ENCODE measurements at regions not wholly inside any gene's neighbourhood (a gene's known extent, or its start where the extent isn't known, plus 50 kb on each side); places are given as distances from the start of the nearest gene placed in this dataset.

DNA sequence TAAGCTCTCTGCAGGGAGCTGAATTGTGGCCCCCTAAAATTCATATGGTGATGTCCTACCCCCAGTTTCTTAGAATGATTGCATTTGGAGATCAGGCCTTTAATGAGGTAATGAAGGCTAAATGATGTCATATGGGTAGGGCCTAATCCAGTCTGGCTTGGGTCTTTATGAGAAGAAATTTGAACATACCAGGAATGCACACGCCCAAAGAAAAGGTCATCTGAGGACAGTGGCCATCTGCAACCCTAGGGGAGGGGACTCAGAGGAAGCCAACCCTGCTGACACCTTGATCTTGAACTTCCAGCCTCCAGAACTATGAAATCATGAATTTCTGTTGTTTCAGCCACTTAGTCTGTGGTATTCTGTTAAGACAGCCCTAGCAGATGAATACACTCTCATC lies 426.7 kb downstream of the EPHA4 start:
- DNase-seq: no peak

DNA sequence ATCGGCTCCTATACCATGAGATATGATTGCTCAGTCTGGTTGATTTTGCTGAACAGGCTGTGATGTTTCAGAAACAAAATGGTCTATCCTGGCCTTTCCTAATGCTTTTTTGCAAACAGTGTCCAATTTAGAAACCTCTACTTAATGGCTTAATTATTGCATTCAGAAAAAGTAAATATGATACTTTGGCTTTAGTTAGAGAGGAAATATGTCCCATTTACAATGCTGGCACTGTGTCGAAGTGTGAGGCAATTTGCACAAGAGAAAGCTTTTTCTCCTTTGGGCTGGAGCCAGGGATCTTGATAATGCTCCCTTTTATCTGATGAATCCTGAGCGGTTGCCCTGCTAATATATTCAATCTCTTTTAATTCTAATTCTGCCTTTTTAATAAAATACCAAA lies 418.9 kb downstream of the EPHA4 start:
- DNase-seq: no peak

DNA sequence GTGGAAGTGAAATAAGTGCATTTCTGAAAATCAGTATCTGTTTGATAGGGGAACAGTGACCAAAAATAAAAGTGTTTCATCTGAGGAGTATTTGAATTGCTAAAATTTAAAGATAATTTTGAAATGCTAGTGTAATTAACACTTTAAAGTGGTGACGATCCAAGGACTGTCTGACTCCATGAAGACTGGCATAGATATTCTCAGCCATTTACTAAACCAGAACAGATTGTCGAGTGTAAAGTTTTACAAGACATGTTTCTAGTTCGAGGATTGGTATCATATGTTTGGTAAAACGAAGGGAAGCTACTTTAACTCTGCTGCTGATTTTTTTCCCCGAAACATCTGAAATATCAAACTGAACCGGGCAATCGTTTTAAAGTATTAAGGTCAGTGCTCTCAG lies 417.9 kb downstream of the EPHA4 start:
- DNase-seq: no peak

DNA sequence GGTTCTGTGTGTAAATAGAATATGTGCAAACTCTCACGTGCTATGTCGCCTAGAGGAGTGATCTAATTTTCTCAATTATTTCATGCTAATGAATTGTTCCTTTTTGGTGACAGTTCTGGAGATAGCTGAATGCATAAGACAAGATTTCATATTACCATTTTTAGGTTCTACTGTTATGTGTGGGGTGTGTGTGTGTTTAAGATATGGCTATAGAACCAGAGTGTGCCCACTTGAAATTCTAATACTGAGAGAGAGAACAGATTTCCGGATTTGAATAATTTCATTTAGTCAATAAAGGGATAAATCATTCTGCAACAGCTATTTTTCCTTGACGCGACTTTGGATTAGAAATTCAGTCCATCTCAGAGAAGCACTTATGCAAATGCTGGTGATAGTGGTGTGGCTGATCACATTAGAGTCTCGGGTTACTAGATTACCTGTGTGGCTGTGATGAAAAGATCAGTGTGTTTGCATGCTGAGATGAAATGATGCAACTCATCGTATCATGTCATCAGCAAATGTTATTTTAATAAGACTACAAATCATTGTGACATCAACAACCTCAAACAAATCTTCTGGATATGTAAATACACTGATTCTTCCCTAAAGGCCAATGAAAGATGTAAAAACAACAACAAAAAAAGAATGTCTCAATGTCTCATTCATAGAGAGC lies 415.9 kb downstream of the EPHA4 start:
- no peak for DNase-seq

DNA sequence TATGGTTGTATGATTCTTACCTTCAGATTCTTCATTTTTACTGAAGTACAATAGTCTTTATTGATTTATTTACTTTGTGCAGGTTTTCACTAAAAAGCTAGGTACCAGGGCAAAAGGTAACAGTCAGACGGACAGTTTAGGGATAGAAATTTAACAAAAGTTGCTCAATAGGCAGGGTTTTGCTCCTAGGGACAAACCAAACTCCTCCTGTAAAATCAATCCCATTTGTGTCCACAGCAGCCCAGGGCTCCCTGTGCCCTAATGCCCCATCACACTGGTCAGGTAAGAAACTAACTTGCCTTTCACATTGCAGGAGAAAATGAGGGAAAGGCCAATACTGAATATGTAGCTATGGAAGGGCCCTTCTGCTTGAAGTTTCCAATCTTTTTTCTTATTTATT lies 410.9 kb downstream of the EPHA4 start:
- no peak for DNase-seq

DNA sequence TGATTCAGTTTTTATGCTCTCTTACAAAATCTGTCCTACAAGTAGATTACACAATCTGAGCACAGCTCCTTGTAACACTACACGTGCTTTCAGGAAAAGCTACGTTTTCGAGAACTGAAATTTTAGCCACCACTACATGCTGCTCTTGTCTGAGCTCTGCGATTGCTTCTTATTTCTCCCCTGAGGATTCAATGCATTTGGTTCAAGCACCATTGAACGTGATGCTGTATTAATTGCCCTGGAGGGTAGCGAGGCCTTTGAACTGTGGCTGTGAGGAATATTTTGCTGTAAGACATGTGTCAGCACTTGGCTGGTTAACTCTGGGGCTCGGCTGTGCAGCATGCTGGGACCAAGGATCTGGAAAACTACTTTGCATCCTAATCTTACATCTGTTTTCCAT lies 405.8 kb downstream of the EPHA4 start:
- DNase-seq: no peak

DNA sequence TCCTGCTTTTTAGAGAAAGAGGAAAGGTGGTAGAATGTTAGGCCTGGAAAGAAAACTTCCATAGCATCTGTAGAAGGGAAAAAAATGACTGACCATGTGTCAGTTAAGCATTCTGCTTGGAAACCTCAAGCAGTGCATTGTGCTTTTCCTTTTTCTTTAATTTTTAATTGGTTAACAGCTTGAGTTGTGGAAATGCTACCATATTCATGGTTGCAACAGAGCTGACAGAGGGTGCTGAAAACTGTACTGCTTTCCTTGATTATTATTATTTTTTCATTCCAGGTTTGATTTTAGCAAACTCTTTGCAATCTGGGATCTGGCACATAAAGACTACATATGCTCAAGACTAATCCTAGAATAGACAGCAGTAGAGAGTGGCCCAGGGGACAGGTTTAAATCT lies 404.5 kb downstream of the EPHA4 start:
- DNase-seq: no peak

DNA sequence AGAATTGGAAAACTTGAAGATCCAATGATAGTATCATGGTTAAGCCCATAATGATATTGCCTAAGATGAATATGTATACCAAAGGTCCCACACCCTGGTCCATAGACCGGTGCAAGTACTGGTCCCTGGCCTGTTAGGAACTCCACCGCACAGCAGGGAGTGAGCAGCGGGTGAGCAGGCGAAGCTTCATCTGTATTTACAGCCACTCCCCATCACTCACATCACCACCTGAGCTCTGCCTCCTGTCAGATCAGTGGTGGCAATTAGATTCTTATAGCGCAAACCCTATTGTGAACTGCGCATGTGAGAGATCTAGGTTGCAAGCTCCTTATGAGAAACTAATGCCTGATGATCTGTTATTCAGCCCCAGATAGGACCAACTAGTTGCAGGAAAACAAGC lies 402.4 kb downstream of the EPHA4 start:
- DNase-seq: no peak

DNA sequence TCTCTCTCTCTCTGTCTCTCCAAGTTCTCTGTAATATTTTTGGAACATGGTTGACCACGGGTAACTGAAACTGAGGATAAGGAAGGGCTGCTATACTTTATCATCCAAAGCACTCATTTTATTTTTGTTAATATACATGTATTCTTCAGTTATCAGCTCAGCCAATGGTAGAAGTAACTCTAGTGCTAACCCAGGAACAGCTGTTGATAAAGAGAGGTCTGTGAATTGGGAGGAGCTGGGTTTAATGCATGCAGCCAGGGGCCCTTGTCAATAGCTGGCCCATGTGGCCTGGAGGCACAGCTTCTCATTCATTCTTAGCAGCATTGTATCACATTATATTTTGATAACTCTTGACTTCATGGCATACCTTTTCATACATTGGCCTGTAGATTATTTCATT lies 401.6 kb downstream of the EPHA4 start:
- no peak for DNase-seq

DNA sequence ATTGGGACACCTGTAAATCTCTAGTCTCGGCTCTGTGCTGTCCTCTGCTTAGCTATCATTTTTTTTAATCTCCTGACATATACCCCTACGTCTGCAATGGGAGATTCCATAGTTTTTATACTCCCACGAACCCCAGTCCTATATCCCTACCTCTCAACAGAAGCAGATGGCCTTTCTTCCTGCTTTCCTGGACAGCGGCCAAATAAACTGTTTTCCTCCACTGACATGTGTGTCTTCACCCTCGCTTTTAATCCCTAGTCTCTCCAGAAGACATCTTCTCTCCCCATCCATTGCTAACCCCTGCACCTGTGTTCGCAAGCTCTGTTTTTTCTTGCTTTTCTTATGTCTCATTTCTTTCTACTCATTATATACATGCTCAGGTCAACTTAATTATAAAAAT lies 395.4 kb downstream of the EPHA4 start:
- no peak for DNase-seq

DNA sequence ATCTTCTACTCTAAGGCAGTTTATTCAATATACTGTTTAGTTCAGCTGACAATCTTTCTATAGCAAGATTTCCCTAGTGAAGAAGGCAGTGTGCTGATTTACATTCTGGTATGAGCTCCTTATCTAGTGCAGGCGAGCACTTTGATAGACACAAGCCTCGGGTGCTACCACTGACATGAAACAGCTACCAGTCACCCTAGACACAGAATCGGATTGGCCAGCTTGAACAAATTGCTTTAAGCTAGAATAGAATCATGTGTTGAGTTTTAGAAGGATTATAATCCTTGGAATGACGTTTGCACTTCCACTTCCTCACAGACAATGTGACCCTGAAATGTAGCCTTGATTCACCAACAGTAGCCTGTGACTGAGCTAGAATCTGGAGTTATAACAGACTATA lies 394.0 kb downstream of the EPHA4 start:
- DNase-seq: no peak

DNA sequence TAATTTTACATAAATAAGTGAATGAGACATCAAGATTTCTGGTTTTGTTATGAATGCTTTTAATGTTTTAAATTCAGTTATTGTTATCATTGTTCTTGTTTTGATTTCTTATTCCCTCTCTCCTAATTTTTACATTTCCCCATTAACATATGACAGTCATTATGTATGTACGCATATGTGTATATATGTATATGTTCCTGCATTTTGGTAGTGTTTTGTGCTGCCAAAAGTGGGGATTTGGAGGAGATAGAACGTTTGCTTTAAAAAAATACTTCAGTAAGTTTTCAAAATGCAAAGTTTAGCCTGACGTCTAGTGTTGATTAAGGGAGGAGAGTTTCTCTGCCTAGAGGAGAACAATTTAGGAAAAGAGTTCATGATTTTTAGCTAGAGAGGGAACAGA lies 385.2 kb downstream of the EPHA4 start:
- no peak for DNase-seq

DNA sequence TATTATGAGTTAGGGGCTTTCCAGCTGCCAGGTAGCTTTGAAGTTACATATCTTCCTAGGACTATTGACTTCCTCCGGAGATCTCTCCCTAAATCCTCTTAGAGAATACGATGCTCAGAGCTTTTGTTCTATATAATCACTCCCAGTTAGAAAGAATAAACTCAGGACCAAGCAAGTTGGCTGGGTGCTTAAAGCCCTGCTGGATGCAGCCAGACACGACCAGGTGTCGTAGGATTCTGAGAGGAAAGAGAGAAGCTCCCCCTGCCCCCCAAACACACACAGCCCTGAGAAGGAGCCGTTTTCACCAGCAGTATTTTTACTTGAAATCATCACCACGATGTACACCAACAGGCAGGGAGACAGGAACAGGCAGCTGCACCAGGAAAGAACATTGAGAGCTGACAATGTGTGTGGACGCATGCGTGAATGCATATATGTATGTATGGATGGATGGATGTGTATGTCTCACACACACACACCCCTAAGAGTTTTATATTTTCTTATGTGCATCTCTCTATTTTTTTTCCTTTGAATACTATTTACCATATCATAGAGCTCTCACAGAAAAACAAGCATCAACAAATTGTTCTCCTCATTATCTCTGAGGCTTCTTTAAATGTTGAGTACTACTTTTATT lies 382.6 kb downstream of the EPHA4 start:
- DNase-seq: no peak

DNA sequence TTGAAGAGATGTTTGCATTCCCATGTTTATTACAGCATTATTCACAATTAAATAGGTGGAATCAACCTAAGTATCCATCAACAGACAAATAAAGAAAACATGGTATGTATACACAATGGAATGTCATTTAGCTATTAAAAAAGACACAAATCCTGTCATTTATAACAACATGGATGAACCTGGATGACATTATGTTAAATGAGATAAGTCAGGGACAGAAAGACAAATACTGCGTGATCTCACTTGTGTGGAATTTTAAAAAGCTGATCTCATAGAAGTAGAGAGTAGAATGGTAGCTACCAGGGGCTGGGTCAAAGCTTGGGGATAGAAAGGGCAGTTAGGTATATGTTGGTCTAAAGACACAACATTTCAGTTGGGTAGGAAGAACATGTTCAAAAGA lies 376.3 kb downstream of the EPHA4 start:
- no peak for DNase-seq

DNA sequence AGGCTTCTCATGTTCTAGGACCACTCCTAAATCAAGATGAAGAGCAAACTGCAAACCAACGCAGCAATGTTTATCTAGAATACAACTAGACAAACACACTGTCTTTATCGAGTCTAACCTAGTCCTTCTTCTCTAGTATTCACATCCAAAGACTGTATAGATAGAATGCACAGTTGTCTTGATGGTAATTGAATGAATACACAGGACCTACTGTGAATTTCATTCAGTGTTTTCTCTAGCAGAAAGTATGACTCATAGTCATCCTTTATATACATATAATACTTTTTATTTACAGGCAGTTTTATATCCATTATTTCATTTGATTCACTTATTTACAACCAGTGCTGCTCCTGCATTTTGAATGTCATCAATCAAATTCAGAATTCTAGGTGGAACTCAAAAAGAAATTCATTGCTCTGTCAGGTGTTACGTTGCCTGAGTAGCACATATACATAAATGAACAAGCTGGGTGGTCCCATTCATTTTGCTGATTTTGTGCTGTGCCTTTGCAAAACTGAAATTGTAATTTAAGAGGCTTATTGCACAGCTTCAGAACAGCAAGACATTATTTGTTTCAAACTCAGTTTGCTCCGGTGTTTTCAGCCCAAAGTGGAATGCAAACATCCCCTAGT lies 374.8 kb downstream of the EPHA4 start:
- no peak for DNase-seq

DNA sequence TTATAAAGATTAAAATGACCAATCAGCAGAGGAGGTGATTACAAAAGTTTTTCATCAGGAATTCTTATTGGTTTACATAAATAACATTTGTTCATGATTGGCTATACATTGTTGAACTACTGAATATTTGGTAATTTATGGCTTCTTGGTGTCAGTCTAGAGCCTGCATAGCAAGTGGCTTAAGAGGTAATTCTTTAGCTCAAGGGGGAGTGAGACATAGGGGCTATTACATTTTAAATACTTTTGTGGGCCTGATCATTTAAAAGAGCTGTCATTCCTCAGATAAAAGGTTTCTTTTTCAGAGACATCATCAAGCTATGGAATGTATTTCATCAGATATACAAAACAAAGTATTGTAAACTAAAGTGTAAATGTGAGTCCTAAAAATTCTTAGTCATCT lies 373.8 kb downstream of the EPHA4 start:
- DNase-seq: no peak

DNA sequence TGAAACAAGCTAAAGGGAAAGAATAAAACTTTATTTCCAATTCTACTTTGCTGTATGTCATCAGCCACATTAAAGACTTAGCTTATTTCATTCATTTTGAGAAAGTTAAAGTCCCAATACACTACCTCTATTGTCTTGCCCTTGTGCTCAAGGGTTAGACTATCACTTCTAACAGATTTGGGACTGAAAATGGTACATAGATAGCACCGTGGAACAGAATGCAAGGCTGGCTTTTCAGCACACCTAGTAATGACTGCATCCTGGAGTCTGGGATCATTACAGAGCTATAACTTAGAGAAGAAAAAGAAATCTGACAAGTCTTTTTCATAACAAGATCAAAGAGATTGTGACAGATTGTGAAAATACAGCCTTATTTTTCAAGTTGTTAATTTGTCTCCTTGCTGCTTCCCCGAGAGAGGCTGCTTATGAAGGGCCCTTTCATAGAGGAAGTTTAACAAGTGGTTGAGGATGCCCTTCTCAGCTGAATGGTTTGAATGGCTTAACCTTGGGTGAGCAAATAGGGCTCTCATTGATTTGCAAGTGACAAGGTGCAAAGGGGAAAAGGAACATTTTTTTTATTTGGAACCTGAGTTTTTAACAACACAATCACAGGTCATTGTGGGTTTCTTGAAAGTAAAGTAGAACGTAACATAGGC lies 371.8 kb downstream of the EPHA4 start:
- no peak for DNase-seq

DNA sequence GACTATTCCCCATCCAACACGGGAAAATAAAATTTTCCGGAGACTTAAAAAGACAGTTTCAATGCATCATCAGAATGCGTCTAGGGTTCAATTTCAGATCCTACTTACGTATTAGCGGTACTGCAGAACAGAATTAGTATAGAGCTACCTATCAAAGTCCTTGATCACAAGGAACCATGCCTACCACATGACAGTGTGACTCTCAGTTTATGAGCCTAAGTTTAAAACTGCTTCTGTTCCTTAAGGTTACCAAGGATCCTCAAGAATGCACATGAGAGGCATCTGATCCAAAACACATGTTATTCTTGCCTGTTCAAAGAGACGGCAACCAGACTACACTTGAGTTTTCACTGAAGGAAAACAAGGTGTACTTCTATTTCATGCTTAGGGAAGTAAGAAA lies 369.7 kb downstream of the EPHA4 start:
- DNase-seq: no peak

DNA sequence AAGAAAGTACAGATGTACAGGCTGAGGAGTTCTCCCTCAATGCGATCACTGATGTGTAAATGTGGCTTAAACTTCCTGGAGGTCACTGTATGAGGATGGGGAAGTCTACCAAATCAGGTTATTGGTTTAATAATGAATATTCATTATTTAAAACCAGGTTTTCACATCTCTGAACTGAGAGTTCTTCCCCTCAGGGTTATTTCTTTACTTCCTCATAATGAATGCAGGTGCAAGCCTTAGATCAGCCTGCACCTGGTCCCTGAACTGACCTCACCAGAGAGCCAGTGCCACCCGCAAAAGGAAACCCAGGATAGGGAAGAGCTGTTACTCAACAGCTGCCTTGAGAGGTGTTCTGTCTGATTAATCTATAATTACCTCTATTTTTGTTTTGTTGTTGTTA lies 369.0 kb downstream of the EPHA4 start:
- DNase-seq: no peak

DNA sequence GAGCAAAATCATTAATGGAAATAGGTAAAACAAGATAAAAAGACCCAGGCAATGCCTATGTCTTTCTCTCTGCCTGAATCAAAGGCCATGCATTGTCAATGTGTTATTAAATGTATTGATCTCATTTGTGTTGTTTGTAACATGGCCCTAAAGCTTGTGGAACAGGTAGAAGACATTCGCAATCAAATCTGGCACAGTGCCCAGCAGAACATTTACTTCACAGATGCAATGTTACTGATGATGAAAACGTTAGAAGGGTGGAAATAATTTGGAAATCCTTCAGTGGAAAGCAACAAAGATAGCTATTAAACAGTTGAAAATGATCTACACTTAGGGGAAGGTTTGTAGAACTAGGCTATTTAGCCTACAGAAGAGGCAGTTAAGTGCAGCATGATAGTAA lies 368.2 kb downstream of the EPHA4 start:
- no peak for DNase-seq

DNA sequence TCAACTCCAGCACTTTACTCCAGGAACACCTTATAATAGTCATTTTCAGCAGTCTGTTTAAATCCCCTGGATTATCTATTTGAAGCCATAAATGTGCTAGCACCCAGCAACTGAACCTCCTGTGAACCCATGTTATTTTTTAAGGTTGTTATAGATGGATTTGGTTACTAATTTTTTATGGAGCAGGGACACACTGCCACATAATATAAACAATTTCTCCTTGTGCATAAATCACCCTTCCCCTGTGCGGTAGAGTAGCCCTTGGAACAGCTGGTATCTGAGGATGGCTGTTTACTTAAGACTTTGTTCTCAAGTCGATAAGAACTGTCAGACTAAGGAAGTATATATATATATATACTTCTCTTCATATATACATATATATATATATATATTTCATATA lies 367.4 kb downstream of the EPHA4 start:
- DNase-seq: no peak

DNA sequence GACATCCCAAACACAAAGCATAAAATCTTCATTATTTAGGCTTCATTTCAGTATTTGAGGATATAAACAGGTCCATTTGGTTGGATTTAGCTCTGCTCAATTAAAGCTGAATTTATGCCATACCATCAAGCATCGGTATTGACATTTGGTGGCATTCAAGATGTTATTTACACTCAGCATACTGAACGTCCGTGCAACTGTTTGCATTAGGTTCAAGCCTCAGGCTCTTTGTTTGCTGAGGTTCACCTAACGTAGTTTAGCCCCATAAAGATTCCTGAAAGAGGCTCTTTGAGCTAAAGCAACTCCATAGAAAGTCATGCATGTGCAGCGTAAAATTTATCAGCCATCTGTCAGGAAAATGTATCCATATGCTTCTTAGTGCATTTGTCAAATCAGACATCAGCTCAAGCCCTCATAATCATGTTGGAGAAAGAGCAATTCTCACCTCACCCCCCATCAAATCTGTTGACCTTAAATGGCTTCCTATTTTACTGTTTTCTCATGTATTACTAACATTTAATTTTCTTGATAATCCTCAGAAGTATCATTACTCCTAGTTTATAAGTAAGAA lies 366.9 kb downstream of the EPHA4 start:
- no peak for DNase-seq

DNA sequence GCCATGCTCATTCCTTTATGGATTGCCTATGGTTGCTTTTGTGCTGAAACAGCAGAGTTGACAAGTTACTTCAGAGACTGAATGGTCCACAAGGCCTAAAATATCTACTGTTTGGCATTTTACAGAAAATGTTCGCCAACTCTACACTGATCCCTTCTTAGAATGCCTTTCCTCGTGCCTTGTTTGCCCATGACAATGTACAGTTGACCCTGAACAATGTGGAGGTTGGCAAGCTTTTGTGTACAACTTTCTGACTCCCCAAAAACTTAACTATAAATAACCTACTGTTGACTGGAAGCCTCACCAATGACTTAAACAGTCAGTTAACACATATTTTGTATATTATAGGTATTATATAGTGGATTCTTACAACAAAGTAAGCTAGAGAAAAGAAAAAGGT lies 361.4 kb downstream of the EPHA4 start:
- DNase-seq: no peak

DNA sequence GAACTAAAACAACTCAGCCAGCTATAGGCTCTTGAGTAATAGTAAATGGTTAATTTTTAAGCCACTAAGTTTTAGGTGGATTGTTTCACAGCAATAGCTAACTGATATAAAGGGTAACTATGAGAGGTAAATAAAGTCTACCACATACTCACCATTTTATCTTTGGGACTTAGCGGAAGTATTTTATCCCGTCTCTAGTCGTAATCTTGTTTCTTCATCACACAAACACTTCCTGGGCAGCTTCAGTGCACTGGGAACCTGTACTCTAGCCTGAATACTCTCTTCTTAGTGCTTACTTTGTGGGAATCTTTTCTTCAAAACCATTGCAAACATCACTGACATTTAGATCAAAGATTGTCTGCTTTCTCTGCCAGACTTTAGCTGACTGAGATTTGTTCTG lies 360.5 kb downstream of the EPHA4 start:
- no peak for DNase-seq

Data from amniotic stem cell (primary cell).